ENCODE measurements at regions not wholly inside any gene's neighbourhood (a gene's known extent, or its start where the extent isn't known, plus 50 kb on each side); places are given as distances from the start of the nearest gene placed in this dataset.

DNA sequence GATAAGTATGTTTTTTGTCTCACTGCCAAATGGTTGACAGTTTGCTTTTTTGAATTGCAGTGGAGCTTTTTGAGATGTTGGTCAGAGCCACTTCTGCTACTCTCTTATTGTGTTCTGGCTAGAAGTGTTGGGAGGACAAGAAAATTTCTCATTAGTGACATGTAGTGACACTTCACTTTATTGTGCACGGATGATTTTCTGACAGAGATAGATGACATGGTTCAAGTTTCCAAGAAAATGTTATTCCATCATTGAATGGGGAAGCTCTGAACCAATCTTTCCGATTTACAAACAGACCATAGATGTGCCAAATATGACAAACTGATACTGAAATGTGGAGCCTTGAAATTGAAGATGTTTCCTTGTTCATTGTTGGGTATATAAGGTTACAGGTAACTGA lies 558.9 kb upstream of the WWC1 start:
- no peak for DNase-seq
- H3K36me3 ChIP-seq (ENCODE audit: control insufficient read depth, insufficient read depth, low read length): no peaks in the 10 kb centered on the region
- no peaks in the 10 kb centered on the region for H3K4me1 ChIP-seq (ENCODE audit: control insufficient read depth, insufficient read depth, low read length, poor library complexity, severe bottlenecking)
- no peaks in the 10 kb centered on the region for H3K27me3 ChIP-seq (replicated peaks; ENCODE audit: control insufficient read depth, insufficient read depth, low read length, poor library complexity, severe bottlenecking)
- H3K27ac ChIP-seq (ENCODE audit: insufficient read depth, low read length, poor library complexity, severe bottlenecking): no peak overlapping the region
- no peak overlapping the region for H3K4me3 ChIP-seq (ENCODE audit: insufficient read depth, low read depth, low read length, poor library complexity, severe bottlenecking)
- no peaks in the 10 kb centered on the region for H3K9me3 ChIP-seq (ENCODE audit: control insufficient read depth, low read length)

- H3K9me3 ChIP-seq (ENCODE audit: control insufficient read depth, low read length): no peaks in the 10 kb centered on the region
- H3K27me3 ChIP-seq (replicated peaks; ENCODE audit: control insufficient read depth, insufficient read depth, low read length, poor library complexity, severe bottlenecking): no peaks in the 10 kb centered on the region
- no peak overlapping the region for H3K4me3 ChIP-seq (ENCODE audit: insufficient read depth, low read depth, low read length, poor library complexity, severe bottlenecking)
- H3K36me3 ChIP-seq (ENCODE audit: control insufficient read depth, insufficient read depth, low read length): no peaks in the 10 kb centered on the region
- no peaks in the 10 kb centered on the region for H3K4me1 ChIP-seq (ENCODE audit: control insufficient read depth, insufficient read depth, low read length, poor library complexity, severe bottlenecking)
- H3K27ac ChIP-seq (ENCODE audit: insufficient read depth, low read length, poor library complexity, severe bottlenecking): no peak overlapping the region
- no peak for DNase-seq
These were observed 554.5 kb upstream of the WWC1 start for GRCh38 chr5:167736992-167737391.

DNA sequence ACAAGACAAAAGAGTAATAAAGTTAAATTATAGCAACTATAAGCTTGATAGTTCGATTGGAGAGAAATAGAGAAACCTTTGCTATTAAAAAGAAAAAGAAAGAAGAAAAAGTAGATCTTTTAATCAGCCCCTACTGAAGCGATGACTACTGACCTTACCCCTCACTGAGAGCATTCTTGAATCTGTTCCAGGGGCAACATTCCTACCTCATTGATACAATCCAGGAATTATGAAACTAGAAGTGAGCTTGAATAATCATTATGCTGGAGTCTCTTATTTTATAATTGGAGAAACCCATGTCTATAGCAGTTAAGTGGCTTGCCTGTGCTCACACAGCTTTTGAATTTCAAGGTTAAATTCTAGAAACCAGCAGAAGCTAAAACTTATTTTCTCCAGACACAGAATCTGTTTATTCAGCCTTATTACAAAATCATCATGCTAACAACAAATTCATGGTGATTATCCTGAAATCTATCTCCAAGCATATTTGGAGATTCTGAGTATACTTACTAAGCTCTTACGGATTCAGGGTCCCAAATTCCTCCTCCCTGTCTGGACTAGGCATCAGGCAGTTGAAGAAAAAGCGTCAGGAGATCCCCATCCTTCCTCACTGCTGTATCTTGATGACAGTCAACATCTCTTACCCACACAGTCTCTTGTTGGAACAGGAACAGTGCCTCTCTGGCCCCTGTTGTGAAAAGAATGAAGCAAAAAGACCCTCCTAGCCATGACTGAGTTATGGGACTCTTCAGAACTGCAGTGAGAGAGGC lies 547.6 kb upstream of the WWC1 start:
- no peaks in the 10 kb centered on the region for H3K9me3 ChIP-seq (ENCODE audit: control insufficient read depth, low read length)
- H3K36me3 ChIP-seq (ENCODE audit: control insufficient read depth, insufficient read depth, low read length): no peaks in the 10 kb centered on the region
- H3K27ac ChIP-seq (ENCODE audit: insufficient read depth, low read length, poor library complexity, severe bottlenecking): no peak overlapping the region
- H3K4me1 ChIP-seq (ENCODE audit: control insufficient read depth, insufficient read depth, low read length, poor library complexity, severe bottlenecking): no peaks in the 10 kb centered on the region
- no peaks in the 10 kb centered on the region for H3K27me3 ChIP-seq (replicated peaks; ENCODE audit: control insufficient read depth, insufficient read depth, low read length, poor library complexity, severe bottlenecking)
- DNase-seq: no peak
- no peak overlapping the region for H3K4me3 ChIP-seq (ENCODE audit: insufficient read depth, low read depth, low read length, poor library complexity, severe bottlenecking)

DNA sequence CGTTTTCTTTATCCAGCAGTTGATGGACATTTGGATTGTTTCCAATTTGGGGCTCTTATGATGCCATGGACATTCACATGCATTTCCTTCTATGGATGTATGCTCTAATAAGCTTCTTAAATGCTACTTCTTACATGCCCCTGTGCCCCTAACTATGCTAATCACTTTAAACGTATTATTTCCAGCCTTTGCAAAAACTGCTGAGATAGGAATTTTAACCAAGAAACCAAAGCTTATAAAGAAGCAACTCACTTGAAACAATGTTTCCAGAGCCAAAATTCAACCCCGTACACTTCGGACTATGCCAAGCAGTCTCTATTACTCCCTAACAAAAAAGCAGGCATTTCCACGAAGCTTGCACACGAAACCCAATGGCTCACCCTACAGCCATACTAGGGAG lies 545.6 kb upstream of the WWC1 start:
- Histone ChIP-seq H3K4me1 (ENCODE audit: control insufficient read depth, insufficient read depth, low read length, poor library complexity, severe bottlenecking) (no peaks in the 10 kb centered on the region), H3K27me3 (replicated peaks; ENCODE audit: control insufficient read depth, insufficient read depth, low read length, poor library complexity, severe bottlenecking) (no peaks in the 10 kb centered on the region), H3K36me3 (ENCODE audit: control insufficient read depth, insufficient read depth, low read length) (no peaks in the 10 kb centered on the region), H3K27ac (ENCODE audit: insufficient read depth, low read length, poor library complexity, severe bottlenecking) (no peak overlapping the region), H3K4me3 (ENCODE audit: insufficient read depth, low read depth, low read length, poor library complexity, severe bottlenecking) (no peak overlapping the region), H3K9me3 (ENCODE audit: control insufficient read depth, low read length) (no peaks in the 10 kb centered on the region)
- DNase-seq: no peak

DNA sequence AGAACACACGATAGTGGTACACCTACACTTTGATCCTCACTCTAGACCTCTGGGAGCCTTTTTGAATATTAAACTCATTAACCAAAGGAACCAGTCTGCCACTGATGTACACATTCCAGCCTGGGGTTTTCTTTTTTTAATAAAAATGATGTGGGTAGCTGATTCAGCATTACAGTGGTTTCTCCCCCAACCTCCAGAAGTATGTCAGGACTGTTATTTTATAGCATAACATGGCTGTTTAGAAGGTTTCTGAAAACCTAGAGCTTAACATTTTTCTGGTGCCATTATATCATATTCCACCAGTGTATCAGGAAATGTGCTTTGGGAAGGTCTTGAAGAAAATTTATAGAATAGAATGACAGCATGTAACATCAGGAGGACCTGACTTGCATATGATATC lies 540.9 kb upstream of the WWC1 start:
- no peak overlapping the region for H3K27ac ChIP-seq (ENCODE audit: insufficient read depth, low read length, poor library complexity, severe bottlenecking)
- DNase-seq: no peak

GRCh38 chr5:167752936-167753335 lies 538.5 kb upstream of the WWC1 start:
- Histone ChIP-seq H3K4me3 (ENCODE audit: insufficient read depth, low read depth, low read length, poor library complexity, severe bottlenecking) (no peak overlapping the region), H3K4me1 (ENCODE audit: control insufficient read depth, insufficient read depth, low read length, poor library complexity, severe bottlenecking) (no peaks in the 10 kb centered on the region), H3K27ac (ENCODE audit: insufficient read depth, low read length, poor library complexity, severe bottlenecking) (no peak overlapping the region), H3K9me3 (ENCODE audit: control insufficient read depth, low read length) (no peaks in the 10 kb centered on the region), H3K27me3 (replicated peaks; ENCODE audit: control insufficient read depth, insufficient read depth, low read length, poor library complexity, severe bottlenecking) (no peaks in the 10 kb centered on the region), H3K36me3 (ENCODE audit: control insufficient read depth, insufficient read depth, low read length) (no peaks in the 10 kb centered on the region)
- DNase-seq: no peak

More for the DNA sequence above, 540.9 kb upstream of the WWC1 start:
- no peak overlapping the region for H3K4me3 ChIP-seq (ENCODE audit: insufficient read depth, low read depth, low read length, poor library complexity, severe bottlenecking)
- H3K9me3 ChIP-seq (ENCODE audit: control insufficient read depth, low read length): no peaks in the 10 kb centered on the region
- no peaks in the 10 kb centered on the region for H3K36me3 ChIP-seq (ENCODE audit: control insufficient read depth, insufficient read depth, low read length)
- no peaks in the 10 kb centered on the region for H3K4me1 ChIP-seq (ENCODE audit: control insufficient read depth, insufficient read depth, low read length, poor library complexity, severe bottlenecking)
- no peaks in the 10 kb centered on the region for H3K27me3 ChIP-seq (replicated peaks; ENCODE audit: control insufficient read depth, insufficient read depth, low read length, poor library complexity, severe bottlenecking)

DNA sequence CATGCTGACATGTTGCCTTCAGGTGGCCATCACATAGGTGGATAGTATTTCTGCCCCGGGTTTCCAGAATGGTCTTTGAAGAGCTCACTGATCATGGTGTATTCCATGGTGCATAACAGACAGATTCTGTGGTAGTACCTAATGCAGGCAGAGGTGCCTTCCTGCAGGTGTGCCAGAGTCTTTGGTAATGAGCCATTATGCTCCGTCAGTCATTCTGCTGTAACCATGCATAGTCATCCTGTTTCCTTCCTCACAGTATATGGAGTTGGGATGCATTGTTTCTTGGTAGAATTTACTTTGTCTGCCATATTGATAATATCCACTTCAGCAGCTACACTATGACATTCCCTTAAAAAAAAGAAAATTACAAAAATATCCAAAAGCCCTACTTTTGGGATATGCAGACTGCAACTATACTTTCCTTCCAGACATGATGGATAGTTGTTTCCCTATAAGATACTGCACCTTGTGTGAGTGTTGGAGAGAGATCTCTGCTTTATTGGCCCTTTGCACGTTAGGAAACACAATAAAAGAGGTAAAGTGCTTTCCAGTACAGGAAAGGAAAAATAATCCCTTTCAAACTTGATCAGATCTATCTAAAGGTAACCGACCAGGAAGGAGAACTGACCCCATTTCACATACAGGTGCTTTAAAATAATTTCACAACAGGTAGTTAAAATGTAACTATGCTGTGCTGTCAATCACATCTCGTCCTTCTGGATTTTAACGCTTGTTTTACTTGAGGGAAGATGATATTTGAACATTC lies 537.5 kb upstream of the WWC1 start:
- Histone ChIP-seq H3K27me3 (replicated peaks; ENCODE audit: control insufficient read depth, insufficient read depth, low read length, poor library complexity, severe bottlenecking) (no peaks in the 10 kb centered on the region), H3K27ac (ENCODE audit: insufficient read depth, low read length, poor library complexity, severe bottlenecking) (no peak overlapping the region), H3K4me3 (ENCODE audit: insufficient read depth, low read depth, low read length, poor library complexity, severe bottlenecking) (no peak overlapping the region), H3K4me1 (ENCODE audit: control insufficient read depth, insufficient read depth, low read length, poor library complexity, severe bottlenecking) (no peaks in the 10 kb centered on the region), H3K36me3 (ENCODE audit: control insufficient read depth, insufficient read depth, low read length) (no peaks in the 10 kb centered on the region), H3K9me3 (ENCODE audit: control insufficient read depth, low read length) (no peaks in the 10 kb centered on the region)
- DNase-seq: no peak

DNA sequence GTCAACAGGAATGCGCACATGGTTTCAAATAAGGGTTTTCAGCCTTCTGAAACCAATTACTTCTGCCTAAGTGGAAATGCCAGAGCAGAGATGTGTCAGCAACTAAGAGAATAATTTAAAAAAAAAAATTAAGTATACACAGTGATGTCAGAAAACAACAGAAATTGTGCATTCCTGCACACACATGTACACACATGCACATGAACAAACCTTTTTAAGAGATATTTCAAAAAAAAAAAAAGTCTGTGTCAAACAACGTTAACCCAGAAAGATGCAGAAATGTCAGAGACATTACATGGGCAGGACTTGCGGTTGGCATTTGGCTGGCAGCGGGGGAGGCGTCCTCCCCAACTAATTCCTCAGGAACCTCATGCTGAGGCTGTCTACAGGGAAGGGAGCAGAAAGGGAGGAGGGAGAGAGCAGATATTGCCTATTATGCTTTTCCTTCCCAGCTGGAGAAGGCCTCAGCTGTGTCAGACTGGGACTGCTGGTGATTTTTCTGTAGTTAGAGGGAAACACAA lies 536.9 kb upstream of the WWC1 start:
- Histone ChIP-seq H3K9me3 (ENCODE audit: control insufficient read depth, low read length) (no peaks in the 10 kb centered on the region), H3K4me3 (ENCODE audit: insufficient read depth, low read depth, low read length, poor library complexity, severe bottlenecking) (no peak overlapping the region), H3K27ac (ENCODE audit: insufficient read depth, low read length, poor library complexity, severe bottlenecking) (no peak overlapping the region), H3K36me3 (ENCODE audit: control insufficient read depth, insufficient read depth, low read length) (no peaks in the 10 kb centered on the region), H3K27me3 (replicated peaks; ENCODE audit: control insufficient read depth, insufficient read depth, low read length, poor library complexity, severe bottlenecking) (no peaks in the 10 kb centered on the region), H3K4me1 (ENCODE audit: control insufficient read depth, insufficient read depth, low read length, poor library complexity, severe bottlenecking) (no peaks in the 10 kb centered on the region)
- no peak for DNase-seq

- DNase-seq: no peak
- H3K27me3 ChIP-seq (replicated peaks; ENCODE audit: control insufficient read depth, insufficient read depth, low read length, poor library complexity, severe bottlenecking): no peaks in the 10 kb centered on the region
- no peak overlapping the region for H3K4me3 ChIP-seq (ENCODE audit: insufficient read depth, low read depth, low read length, poor library complexity, severe bottlenecking)
- no peaks in the 10 kb centered on the region for H3K4me1 ChIP-seq (ENCODE audit: control insufficient read depth, insufficient read depth, low read length, poor library complexity, severe bottlenecking)
- no peaks in the 10 kb centered on the region for H3K36me3 ChIP-seq (ENCODE audit: control insufficient read depth, insufficient read depth, low read length)
- H3K9me3 ChIP-seq (ENCODE audit: control insufficient read depth, low read length): no peaks in the 10 kb centered on the region
- H3K27ac ChIP-seq (ENCODE audit: insufficient read depth, low read length, poor library complexity, severe bottlenecking): no peak overlapping the region
These were observed 536.0 kb upstream of the WWC1 start for GRCh38 chr5:167755420-167755819.

Data from effector memory CD4-positive, alpha-beta T cell (primary cell).